Stimulated activated CD8-positive, alpha-beta memory T cell treated with anti-CD3 and anti-CD28 coated beads, Interleukin-2, amount 100 ng/mL, for 48 hours (primary cell): ENCODE measurements at regions not wholly inside any gene's neighbourhood (a gene's known extent, or its start where the extent isn't known, plus 50 kb on each side); places are given as distances from the start of the nearest gene placed in this dataset.
"Not testable (repeated sequence)": the region's sequence is repeated elsewhere in the genome, so short reads cannot be mapped to it uniquely, and the experiment has no call there.

Source experiments
- DNase-seq, 2 donors: peaks; one replicate each; pipeline ENCODE4 v3.0.0-alpha.2; 2020; ENCODE audit warnings: low read depth in 2 of 2

DNA sequence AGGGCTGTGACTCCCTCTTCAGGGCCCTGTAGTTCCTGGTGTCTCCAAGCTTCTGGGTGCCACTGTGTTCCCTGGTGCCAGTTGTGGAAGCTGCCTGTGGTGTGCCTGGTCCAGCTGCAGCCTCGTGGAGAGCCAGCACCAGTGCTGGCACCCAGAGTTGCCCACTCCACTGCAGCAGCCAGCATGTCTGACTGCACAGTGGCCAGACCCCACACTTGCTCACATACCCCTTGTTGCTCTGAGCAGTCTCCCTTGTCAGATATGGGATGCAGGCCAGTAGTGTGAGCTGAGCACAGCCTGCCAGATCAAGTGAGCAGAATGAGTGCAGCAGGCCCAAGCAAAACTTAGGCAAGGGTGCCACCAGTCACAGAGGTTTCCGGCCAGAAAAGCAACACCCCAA lies 108.6 kb downstream of the ZMAT1 start:
- no peak for DNase-seq

DNA sequence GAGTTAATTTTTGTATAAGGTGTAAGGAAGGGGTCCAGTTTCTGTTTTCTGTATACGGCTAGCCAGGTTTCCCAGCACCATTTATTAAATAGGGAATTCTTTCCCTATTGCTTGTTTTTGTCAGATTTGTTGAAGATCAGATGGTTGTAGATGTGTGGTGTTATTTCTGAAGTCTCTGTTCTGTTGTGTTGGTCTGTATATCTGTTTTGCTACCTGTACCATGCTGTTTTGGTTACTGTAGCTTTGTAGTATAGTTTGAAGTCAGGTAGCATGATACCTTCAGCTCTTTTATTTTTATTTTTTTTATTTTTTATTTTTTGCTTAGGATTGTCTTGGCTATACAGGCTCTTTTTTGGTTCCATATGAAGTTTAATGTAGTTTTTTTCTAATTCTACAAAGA lies 114.1 kb downstream of the ZMAT1 start:
- DNase-seq, result not testable (repeated sequence)

DNA sequence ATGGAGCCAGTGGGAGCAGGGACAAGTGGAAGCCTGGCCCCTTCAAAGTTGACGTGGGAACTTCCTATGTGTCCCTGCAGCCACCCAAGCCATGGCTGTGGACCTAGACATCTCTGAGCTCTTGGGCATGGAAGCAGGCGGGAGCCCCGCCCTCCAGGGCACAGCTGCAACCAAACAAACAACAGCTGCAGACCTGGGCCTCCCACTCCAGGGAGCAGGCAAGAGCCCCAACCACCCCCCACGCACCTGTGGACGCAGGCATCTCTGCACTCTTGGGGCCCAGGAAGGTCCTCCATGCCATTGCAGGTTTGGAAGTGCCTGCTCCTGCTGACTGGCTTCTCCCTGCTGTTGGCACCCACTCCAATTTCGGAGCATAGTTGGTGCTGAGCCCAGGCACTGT lies 118.6 kb downstream of the ZMAT1 start:
- no peak for DNase-seq

DNA sequence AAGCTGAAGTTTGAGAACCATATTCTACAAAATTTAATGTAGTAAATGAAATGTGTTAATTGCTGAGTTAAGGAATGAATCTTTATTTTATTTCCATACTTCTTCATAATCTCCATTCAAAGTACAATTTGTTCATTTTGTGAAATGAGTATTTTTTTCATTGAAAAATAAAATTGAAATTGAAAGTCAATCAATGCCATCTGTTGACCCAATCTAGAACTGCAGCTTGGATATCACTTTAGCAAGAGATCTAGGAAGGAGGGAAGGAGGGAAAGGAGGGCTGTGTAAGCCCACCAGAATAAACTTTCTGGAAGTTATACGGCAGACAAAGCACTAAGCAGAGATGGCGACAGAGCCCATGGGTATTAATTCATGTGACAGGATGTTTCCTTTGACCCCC lies 128.4 kb downstream of the ZMAT1 start:
- DNase-seq, result no peak

DNA sequence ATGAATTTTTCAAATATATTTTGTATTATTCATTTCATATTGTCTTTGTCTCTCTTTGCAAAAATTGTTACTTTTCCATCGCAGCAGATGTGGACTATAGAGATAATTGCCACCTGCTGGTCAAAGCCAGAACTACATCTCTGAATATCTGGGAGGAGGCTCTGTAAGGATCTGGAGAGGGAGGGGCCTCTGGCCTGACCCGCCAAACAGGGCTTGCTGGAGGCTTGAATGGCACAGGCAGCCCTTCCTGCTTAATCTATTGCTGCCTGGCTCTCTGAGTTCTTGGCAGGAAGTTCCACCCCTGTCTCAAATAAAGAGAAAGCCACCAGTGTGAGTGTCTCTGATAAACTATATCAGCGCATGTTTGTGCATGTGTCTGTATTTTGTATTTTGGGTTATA lies 132.4 kb downstream of the ZMAT1 start:
- peak; percentile 48 to 52 for DNase-seq

- no peak for DNase-seq
These were observed 128.3 kb upstream of the ARMCX2 start for GRCh38 chrX:101787934-101788333.

DNA sequence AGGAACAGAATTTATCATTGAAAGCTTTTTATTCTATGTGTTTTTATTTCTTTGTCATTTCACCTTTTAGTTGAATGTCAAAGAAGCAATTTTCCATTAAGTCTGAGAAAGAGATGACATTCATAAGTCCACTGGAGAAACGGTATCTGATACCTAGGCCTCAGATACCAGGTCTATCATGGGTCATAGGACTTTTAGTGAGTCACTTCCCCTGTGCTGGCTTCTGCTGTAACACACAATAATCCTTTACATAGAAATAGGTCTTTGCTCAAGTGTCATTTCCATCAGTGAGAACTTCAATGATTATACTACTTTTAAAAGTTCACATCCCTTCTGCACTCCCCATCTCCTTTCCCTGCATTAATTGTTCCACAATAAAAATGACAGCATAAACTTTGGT lies 125.5 kb upstream of the ARMCX2 start:
- no peak for DNase-seq

DNA sequence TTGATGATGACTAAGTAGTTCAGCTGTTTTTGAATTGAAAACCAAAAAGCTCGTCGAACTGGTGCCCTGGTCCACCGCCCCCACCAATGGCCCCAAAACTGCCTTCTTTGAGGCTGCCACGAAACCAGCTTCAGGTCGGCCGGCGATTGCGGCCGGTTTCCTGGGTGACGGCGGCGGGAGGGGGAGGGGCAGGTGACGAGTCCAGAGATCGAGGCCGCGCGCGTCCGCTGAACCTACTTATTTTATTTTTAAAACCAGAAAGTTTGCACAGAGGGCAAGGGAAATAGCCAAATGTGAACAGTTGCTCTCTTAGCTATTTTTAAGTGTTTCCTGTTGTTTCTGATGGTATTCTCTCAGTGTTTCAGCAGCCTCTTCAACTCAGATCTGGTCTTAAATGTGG lies 120.8 kb upstream of the ARMCX2 start:
- not testable (repeated sequence) for DNase-seq

DNA sequence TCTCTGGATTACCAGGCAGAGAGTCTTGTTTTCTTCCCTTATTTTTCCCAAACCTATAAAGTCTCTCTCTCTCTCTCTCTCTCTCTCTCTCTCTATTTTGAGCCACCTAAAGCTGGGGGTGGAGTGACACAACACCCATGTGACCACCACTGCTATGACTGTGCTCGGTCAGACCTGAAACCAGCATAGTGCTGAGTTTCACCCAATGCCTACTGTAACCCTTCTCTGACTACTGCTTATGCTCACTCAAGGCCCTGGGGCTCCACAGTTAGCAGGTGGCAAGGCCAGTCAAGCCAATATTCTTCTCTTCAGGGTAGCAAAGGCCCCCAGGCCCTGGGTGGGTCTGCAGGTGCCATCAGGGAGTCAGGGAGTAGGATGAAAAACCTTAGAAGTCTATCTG lies 114.7 kb upstream of the ARMCX2 start:
- DNase-seq, result no peak

GRCh38 chrX:101764538-101764937 lies 104.9 kb upstream of the ARMCX2 start:
- no peak for DNase-seq

DNA sequence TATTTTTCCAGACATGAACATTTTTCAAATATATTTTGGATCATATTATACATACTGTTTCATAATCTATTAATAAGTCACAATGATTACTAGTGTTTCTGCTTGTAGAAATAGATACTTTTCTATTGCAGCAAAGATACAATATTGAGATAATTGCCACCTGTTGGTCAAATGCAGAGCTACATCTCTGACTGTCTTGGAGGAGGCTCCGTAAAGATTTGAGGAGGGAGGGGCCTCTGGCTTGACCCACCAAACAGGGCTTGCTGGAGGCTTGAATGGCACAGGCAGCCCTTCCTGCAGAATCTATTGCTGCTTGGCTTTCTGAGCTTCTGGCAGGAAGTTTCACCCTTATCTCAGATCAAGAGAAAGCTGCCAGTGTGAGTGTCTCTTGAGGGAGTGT lies 99.3 kb upstream of the ARMCX2 start:
- no peak for DNase-seq

- no peak for DNase-seq
These were observed 91.1 kb upstream of the ARMCX2 start for GRCh38 chrX:101750744-101751143.

GRCh38 chrX:101749436-101749835 lies 89.8 kb upstream of the ARMCX2 start:
- DNase-seq, result no peak

GRCh38 chrX:101745046-101745445 lies 85.4 kb upstream of the ARMCX2 start:
- no peak for DNase-seq

- DNase-seq, result no peak
These were observed 84.4 kb upstream of the ARMCX2 start for GRCh38 chrX:101744085-101744484.

DNA sequence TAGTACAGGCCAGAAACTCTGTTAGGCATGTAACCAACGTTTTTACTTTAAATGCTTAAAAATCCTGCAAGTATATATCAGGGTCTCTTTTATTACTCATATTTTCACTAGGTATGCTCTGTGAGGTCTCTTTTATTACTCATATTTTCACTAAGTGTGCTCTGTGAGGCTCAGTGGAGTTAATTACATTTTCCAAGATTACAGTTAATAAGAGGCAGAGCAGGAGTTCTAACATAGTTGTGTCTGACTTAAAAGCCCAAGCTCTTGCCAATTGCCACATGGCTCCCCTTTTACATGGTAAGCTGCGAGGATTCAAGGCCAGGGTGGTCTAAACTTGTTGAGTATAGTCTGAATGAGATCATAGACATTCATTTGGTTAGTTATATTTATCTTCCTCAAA lies 81.0 kb upstream of the ARMCX2 start:
- no peak for DNase-seq

- not testable (repeated sequence) for DNase-seq
These were observed 79.2 kb upstream of the ARMCX2 start for GRCh38 chrX:101738867-101739266.

- not testable (repeated sequence) for DNase-seq
These were observed 78.8 kb upstream of the ARMCX2 start for GRCh38 chrX:101738411-101738810.

- DNase-seq, result no peak
These were observed 77.0 kb upstream of the ARMCX2 start for GRCh38 chrX:101736651-101737050.

DNA sequence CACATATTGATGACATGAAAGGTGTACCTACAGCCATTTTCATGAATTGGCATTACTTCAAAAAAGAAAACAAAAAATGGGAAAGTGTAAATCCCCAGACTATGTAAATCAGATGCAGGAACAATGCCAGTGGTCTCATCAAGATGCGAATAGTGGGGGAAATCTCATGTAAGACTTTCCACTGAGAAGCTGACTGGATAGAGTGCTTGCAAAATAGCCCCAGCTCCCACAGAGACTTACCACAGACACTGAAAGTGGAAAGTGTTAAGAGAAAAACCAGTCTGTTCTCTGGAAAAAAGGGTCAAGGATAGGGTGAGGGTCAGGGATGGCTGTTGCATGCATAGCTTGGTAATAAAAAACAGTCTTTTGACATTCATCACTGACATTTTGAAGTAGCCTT lies 73.2 kb upstream of the ARMCX2 start:
- DNase-seq, result no peak

DNA sequence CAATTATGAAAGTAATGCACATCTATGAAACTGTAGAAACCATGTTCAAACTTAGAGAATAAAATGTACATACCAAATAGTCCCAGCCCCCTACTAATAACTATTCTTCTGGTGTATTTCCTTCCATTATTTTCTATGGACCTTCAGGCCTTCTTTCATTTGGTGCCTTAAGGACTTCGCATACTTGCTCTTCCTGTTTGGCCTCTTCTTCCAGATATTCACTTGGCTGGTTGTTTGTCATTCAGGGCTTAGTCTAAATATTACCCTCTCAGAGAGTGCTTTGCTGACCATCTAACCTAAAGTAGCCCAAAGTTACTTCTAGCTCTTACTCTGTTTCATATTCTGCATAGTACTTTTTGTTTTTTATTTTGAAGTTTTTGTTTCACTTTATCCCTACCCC lies 70.3 kb upstream of the ARMCX2 start:
- no peak for DNase-seq
